Heart left ventricle (tissue), 13 donors: ENCODE measurements at regions not wholly inside any gene's neighbourhood (a gene's known extent, or its start where the extent isn't known, plus 50 kb on each side); places are given as distances from the start of the nearest gene placed in this dataset.

Experiments used
- POLR2A ChIP-seq, 2 donors: fragments of 450-650 bp; IDR thresholded peaks; one replicate each; pipeline ENCODE4 v1.6.1; 2017; ENCODE audit warnings: antibody characterized with exemption in 2 of 2, mild to moderate bottlenecking in 2 of 2, moderate library complexity in 2 of 2
- TF ChIP-seq, protein P1 (sequence below), 12 donors: fragments of 200-600 bp; sonication (generic) in 4 of 12; IDR thresholded peaks; one replicate each; pipeline versions ENCODE4 v1.5.0 to v1.8.0; 2018 to 2022; ENCODE audit warnings: antibody characterized with exemption in 12 of 12, mild to moderate bottlenecking in 5 of 12
- donor health status: ischemic (EF 13 %, LVEDD 7.1; RV severe dilation, severe dysfunction).
- donor health status: DM: no; HTN: yes; CAD: no.
- donor health status: DM: no; HTN: no; CAD: no.
- donor health status: ischemic (EF 25% LVEDD 6.9; RV normal size, moderate dysfunction).
- donor health status: ischemic (EF 25% LVEDD 5.7; RV mildly dilated, moderate dysfunction).
- donor health status: ischemic (EF 35%, LVEDD 5.7; RV mildly dilated, moderate dysfunction).
- donor health status: nonischemic (EF 11% LVEDD 7.7; RV severe dilation, severe dysfunction).
- donor health status: DM: yes; HTN: yes; CAD: no.
- donor health status: PGD.
- donor health status: ischemic (EF 29% LVEDD 5.4; RV normal size, mild dysfunction).
- donor health status: nonischemic (EF 23%, LVEDD 6.1; RV moderate dilation, normal function).

DNA sequence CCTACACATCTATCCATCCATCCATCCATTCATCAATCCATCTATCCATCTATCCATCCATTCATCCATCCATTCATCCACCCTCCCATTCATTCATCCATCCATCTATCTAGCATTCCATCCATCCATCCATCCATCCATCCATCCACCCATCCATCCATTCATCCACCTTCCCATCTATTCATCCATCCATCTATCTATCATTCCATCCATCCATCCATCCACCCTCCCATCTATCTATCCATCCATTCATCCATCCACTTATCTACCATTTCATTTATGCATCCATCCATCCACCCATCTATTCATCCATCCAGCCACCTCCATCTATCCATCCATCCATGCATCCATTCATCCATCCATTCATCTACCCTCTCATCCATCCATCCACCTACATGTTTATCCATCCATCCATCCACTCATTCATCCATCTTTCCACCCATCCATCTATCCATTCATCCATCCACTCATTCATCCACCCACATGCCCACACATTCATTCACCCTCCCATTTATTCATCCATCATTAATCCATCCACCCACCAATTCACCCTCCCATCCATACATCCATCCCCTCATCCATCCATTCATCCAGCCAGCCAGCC, 258.5 kb downstream of the CRLF2 start:
- TF ChIP-seq, protein P1, sequence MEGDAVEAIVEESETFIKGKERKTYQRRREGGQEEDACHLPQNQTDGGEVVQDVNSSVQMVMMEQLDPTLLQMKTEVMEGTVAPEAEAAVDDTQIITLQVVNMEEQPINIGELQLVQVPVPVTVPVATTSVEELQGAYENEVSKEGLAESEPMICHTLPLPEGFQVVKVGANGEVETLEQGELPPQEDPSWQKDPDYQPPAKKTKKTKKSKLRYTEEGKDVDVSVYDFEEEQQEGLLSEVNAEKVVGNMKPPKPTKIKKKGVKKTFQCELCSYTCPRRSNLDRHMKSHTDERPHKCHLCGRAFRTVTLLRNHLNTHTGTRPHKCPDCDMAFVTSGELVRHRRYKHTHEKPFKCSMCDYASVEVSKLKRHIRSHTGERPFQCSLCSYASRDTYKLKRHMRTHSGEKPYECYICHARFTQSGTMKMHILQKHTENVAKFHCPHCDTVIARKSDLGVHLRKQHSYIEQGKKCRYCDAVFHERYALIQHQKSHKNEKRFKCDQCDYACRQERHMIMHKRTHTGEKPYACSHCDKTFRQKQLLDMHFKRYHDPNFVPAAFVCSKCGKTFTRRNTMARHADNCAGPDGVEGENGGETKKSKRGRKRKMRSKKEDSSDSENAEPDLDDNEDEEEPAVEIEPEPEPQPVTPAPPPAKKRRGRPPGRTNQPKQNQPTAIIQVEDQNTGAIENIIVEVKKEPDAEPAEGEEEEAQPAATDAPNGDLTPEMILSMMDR (IDR thresholded peaks at IDR 0.05), result no peak
- TF ChIP-seq POLR2A (IDR thresholded peaks at IDR 0.05), result no peak
